WTC11 (cell line): ENCODE measurements at regions not wholly inside any gene's neighbourhood (a gene's known extent, or its start where the extent isn't known, plus 50 kb on each side); places are given as distances from the start of the nearest gene placed in this dataset.

Source experiments
- ATAC-seq: fragments of 200-7000 bp; cut with Tn5 transposase; 2 replicates; pipeline ENCODE4 v1.10.0; 2021; ENCODE audit warnings: mild to moderate bottlenecking, moderate library complexity
- CTCF ChIA-PET: fragments of 300-600 bp; sonication (Branson Sonifier 250); formaldehyde crosslinking; loops from one replicate; lab custom pipeline; 2021; ENCODE audit warnings: antibody characterized with exemption; lab: Charles Lee
- POLR2A ChIA-PET: fragments of 350-600 bp; sonication (Branson Sonifier 250); formaldehyde crosslinking; loops from one replicate; lab custom pipeline; 2021; ENCODE audit warnings: antibody characterized with exemption; lab: Charles Lee
- DNase-seq: peaks from one replicate; pipeline ENCODE4 v3.0.0; 2021; ENCODE audit warnings: low spot score
- H3K27ac Mint-ChIP-seq: 2 replicates; pipeline ENCODE4 v1.8.0; 2021; ENCODE audit warnings: mixed read lengths
- H3K27me3 Mint-ChIP-seq: 2 replicates; pipeline ENCODE4 v1.8.0; 2021; ENCODE audit warnings: low read depth, mild to moderate bottlenecking, moderate library complexity, mixed read lengths
- H3K36me3 Mint-ChIP-seq: 2 replicates; pipeline ENCODE4 v1.8.0; 2021; ENCODE audit warnings: mixed read lengths
- H3K4me1 Mint-ChIP-seq: 2 replicates; pipeline ENCODE4 v1.8.0; 2022; ENCODE audit warnings: mixed read lengths
- H3K4me3 Mint-ChIP-seq: 2 replicates; pipeline ENCODE4 v1.8.0; 2021; ENCODE audit warnings: mild to moderate bottlenecking, moderate library complexity, mixed read lengths
- H3K9me3 Mint-ChIP-seq: 2 replicates; pipeline ENCODE4 v1.8.0; 2021; ENCODE audit warnings: mixed read lengths
- EMX1 ChIP-seq: fragments of 250-450 bp; sonication (Bioruptor Pico); IDR thresholded peaks from 2 replicates; pipeline ENCODE4 v1.8.0; 2021; ENCODE audit warnings: mild to moderate bottlenecking
- ETV6 ChIP-seq: sonication (generic); formaldehyde crosslinking; IDR thresholded peaks from 2 replicates; pipeline ENCODE4 v1.8.1; 2022; ENCODE audit warnings: mild to moderate bottlenecking, missing genetic modification reagents
- FOXJ3 ChIP-seq: sonication (generic); formaldehyde crosslinking; IDR thresholded peaks from 2 replicates; pipeline ENCODE4 v1.9.0; 2021; ENCODE audit warnings: missing genetic modification reagents, mild to moderate bottlenecking, borderline replicate concordance
- FOXK1 ChIP-seq: sonication (generic); formaldehyde crosslinking; IDR thresholded peaks from 2 replicates; pipeline ENCODE4 v1.8.0; 2022; ENCODE audit warnings: mild to moderate bottlenecking, moderate library complexity, missing genetic modification reagents
- GTF2I ChIP-seq: fragments of 250-450 bp; sonication (Bioruptor Pico); conservative IDR thresholded peaks from 2 replicates; pipeline ENCODE4 v1.4.0; 2021; ENCODE audit warnings: mild to moderate bottlenecking
- KAT7 ChIP-seq: sonication (generic); formaldehyde crosslinking; IDR thresholded peaks from 2 replicates; pipeline ENCODE4 v1.8.1; 2023; ENCODE audit warnings: missing genetic modification reagents, mild to moderate bottlenecking, borderline replicate concordance
- OVOL2 ChIP-seq: fragments of 250-450 bp; sonication (Bioruptor Pico); IDR thresholded peaks from 2 replicates; pipeline ENCODE4 v1.9.0; 2021; ENCODE audit warnings: mild to moderate bottlenecking, borderline replicate concordance
- PRDM15 ChIP-seq: sonication (generic); formaldehyde crosslinking; IDR thresholded peaks from 2 replicates; pipeline ENCODE4 v1.8.0; 2022; ENCODE audit warnings: missing genetic modification reagents
- PRRX2 ChIP-seq: fragments of 250-450 bp; sonication (Bioruptor Pico); IDR thresholded peaks from 2 replicates; pipeline ENCODE4 v1.8.0; 2021; ENCODE audit warnings: mild to moderate bottlenecking
- SMAD3 ChIP-seq: sonication (generic); formaldehyde crosslinking; IDR thresholded peaks from 2 replicates; pipeline ENCODE4 v1.8.0; 2022; ENCODE audit warnings: missing genetic modification reagents, mild to moderate bottlenecking, borderline replicate concordance
- SMAD4 ChIP-seq: sonication (generic); formaldehyde crosslinking; IDR thresholded peaks from 2 replicates; pipeline ENCODE4 v1.8.0; 2022; ENCODE audit warnings: mild to moderate bottlenecking, missing genetic modification reagents
- ZBTB21 ChIP-seq: sonication (generic); formaldehyde crosslinking; IDR thresholded peaks from 2 replicates; pipeline ENCODE4 v1.8.1; 2023; ENCODE audit warnings: mild to moderate bottlenecking, missing genetic modification reagents, borderline replicate concordance
- ZBTB43 ChIP-seq: sonication (generic); formaldehyde crosslinking; IDR thresholded peaks from 2 replicates; pipeline ENCODE4 v1.8.1; 2023; ENCODE audit warnings: mild to moderate bottlenecking, missing genetic modification reagents
- ZNF232 ChIP-seq: sonication (generic); formaldehyde crosslinking; IDR thresholded peaks from 2 replicates; pipeline ENCODE4 v1.8.0; 2022; ENCODE audit warnings: mild to moderate bottlenecking, missing genetic modification reagents
- ZNF423 ChIP-seq: fragments of 250-450 bp; sonication (Bioruptor Pico); IDR thresholded peaks from 2 replicates; pipeline ENCODE4 v2.1.2; 2022; ENCODE audit warnings: mild to moderate bottlenecking, moderate library complexity
- TF ChIP-seq, protein P1 (sequence below): fragments of 200-600 bp; IDR thresholded peaks from 2 replicates; pipeline ENCODE4 v1.8.0; 2022; ENCODE audit warnings: antibody characterized with exemption
- TF ChIP-seq, protein P2 (sequence below): sonication (generic); formaldehyde crosslinking; IDR thresholded peaks from 2 replicates; pipeline ENCODE4 v1.8.0; 2023; ENCODE audit warnings: mild to moderate bottlenecking, missing genetic modification reagents
- TF ChIP-seq, protein P3 (sequence below): sonication (generic); formaldehyde crosslinking; IDR thresholded peaks from 2 replicates; pipeline ENCODE4 v1.8.0; 2022; ENCODE audit warnings: mild to moderate bottlenecking, missing genetic modification reagents

GRCh38 chr12:67453191-67453590, 184.0 kb downstream of the CAND1 start:
- ATAC-seq (no peak), DNase-seq (no peak)
- Mint-ChIP-seq H3K4me1 (peaks cover 6% of the 10 kb centered on the region; the same call in 1 of the 2 replicates), H3K27ac (no peak overlapping the region), H3K9me3 (no peaks in the 10 kb centered on the region), H3K27me3 (no peaks in the 10 kb centered on the region; the same call in 1 of the 2 replicates), H3K4me3 (no peak overlapping the region), H3K36me3 (no peaks in the 10 kb centered on the region)
- ChIA-PET CTCF (no interaction called here), POLR2A (no interaction called here)
- no peak for TF ChIP-seq EMX1
- TF ChIP-seq, protein P1, sequence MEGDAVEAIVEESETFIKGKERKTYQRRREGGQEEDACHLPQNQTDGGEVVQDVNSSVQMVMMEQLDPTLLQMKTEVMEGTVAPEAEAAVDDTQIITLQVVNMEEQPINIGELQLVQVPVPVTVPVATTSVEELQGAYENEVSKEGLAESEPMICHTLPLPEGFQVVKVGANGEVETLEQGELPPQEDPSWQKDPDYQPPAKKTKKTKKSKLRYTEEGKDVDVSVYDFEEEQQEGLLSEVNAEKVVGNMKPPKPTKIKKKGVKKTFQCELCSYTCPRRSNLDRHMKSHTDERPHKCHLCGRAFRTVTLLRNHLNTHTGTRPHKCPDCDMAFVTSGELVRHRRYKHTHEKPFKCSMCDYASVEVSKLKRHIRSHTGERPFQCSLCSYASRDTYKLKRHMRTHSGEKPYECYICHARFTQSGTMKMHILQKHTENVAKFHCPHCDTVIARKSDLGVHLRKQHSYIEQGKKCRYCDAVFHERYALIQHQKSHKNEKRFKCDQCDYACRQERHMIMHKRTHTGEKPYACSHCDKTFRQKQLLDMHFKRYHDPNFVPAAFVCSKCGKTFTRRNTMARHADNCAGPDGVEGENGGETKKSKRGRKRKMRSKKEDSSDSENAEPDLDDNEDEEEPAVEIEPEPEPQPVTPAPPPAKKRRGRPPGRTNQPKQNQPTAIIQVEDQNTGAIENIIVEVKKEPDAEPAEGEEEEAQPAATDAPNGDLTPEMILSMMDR, result no peak
- no peak for TF ChIP-seq GTF2I (CRISPR knock-in tag)
- TF ChIP-seq, protein P2, sequence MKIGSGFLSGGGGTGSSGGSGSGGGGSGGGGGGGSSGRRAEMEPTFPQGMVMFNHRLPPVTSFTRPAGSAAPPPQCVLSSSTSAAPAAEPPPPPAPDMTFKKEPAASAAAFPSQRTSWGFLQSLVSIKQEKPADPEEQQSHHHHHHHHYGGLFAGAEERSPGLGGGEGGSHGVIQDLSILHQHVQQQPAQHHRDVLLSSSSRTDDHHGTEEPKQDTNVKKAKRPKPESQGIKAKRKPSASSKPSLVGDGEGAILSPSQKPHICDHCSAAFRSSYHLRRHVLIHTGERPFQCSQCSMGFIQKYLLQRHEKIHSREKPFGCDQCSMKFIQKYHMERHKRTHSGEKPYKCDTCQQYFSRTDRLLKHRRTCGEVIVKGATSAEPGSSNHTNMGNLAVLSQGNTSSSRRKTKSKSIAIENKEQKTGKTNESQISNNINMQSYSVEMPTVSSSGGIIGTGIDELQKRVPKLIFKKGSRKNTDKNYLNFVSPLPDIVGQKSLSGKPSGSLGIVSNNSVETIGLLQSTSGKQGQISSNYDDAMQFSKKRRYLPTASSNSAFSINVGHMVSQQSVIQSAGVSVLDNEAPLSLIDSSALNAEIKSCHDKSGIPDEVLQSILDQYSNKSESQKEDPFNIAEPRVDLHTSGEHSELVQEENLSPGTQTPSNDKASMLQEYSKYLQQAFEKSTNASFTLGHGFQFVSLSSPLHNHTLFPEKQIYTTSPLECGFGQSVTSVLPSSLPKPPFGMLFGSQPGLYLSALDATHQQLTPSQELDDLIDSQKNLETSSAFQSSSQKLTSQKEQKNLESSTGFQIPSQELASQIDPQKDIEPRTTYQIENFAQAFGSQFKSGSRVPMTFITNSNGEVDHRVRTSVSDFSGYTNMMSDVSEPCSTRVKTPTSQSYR (CRISPR knock-in tag), result no peak
- TF ChIP-seq SMAD4 (CRISPR knock-in tag), result no peak
- TF ChIP-seq ZNF423 (CRISPR knock-in tag), result no peak
- no peak for TF ChIP-seq ZBTB21 (CRISPR knock-in tag)
- TF ChIP-seq, protein P3, sequence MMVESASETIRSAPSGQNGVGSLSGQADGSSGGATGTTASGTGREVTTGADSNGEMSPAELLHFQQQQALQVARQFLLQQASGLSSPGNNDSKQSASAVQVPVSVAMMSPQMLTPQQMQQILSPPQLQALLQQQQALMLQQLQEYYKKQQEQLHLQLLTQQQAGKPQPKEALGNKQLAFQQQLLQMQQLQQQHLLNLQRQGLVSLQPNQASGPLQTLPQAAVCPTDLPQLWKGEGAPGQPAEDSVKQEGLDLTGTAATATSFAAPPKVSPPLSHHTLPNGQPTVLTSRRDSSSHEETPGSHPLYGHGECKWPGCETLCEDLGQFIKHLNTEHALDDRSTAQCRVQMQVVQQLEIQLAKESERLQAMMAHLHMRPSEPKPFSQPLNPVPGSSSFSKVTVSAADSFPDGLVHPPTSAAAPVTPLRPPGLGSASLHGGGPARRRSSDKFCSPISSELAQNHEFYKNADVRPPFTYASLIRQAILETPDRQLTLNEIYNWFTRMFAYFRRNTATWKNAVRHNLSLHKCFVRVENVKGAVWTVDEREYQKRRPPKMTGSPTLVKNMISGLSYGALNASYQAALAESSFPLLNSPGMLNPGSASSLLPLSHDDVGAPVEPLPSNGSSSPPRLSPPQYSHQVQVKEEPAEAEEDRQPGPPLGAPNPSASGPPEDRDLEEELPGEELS (CRISPR knock-in tag), result no peak
- no peak for TF ChIP-seq FOXJ3
- no peak for TF ChIP-seq SMAD3 (CRISPR knock-in tag)
- TF ChIP-seq ZBTB43, result no peak

- H3K27ac Mint-ChIP-seq, result no peak overlapping the region
- no peak for DNase-seq
- no peaks in the 10 kb centered on the region for H3K36me3 Mint-ChIP-seq
- ATAC-seq, result no peak
- ChIA-PET POLR2A (interaction anchor here (0.6 kb wide), 1 partner anchor 385 kb away, joined by 3 read pairs; no protein-coding TSS in a partner anchor), CTCF (no interaction called here)
- H3K9me3 Mint-ChIP-seq, result no peaks in the 10 kb centered on the region
- peaks cover 9% of the 10 kb centered on the region; the same call in 1 of the 2 replicates for H3K4me1 Mint-ChIP-seq
- no peaks in the 10 kb centered on the region; the same call in 1 of the 2 replicates for H3K27me3 Mint-ChIP-seq
- TF ChIP-seq PRRX2 (CRISPR knock-in tag), result no peak
- TF ChIP-seq GTF2I (CRISPR knock-in tag), result no peak
- TF ChIP-seq OVOL2 (CRISPR knock-in tag), result no peak
- TF ChIP-seq KAT7, result no peak
- no peak for TF ChIP-seq ZNF232
- no peak for TF ChIP-seq PRDM15
- TF ChIP-seq ZBTB21 (CRISPR knock-in tag), result no peak
- no peak for TF ChIP-seq FOXK1
- no peak for TF ChIP-seq ETV6 (CRISPR knock-in tag)
- H3K4me3 Mint-ChIP-seq, result no peak overlapping the region
These were observed 186.1 kb downstream of the CAND1 start for GRCh38 chr12:67455236-67455635.
